ENCODE measurements at regions not wholly inside any gene's neighbourhood (a gene's known extent, or its start where the extent isn't known, plus 50 kb on each side); places are given as distances from the start of the nearest gene placed in this dataset.
"Not testable (repeated sequence)": the region's sequence is repeated elsewhere in the genome, so short reads cannot be mapped to it uniquely, and the experiment has no call there.

DNA sequence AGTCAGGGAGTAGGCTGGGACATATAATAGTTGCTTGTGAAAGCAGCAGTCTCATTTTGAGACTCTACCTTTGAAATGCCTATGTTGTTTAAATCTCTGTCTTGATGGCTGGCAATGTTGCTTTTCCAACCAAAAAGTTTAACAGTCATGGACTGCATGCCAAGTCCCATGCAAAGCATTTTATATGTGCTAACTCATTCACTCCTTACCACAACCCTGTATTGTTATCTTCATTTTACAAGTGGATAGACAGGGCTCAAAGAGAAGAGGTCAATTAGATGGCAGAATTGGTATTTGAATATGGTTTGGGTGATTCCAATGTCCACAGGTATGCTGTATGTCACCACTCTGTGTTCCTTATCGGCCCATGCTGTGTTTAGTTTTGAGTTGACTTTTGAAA, 331.4 kb upstream of the USP24 start:
- no peak for DNase-seq

DNA sequence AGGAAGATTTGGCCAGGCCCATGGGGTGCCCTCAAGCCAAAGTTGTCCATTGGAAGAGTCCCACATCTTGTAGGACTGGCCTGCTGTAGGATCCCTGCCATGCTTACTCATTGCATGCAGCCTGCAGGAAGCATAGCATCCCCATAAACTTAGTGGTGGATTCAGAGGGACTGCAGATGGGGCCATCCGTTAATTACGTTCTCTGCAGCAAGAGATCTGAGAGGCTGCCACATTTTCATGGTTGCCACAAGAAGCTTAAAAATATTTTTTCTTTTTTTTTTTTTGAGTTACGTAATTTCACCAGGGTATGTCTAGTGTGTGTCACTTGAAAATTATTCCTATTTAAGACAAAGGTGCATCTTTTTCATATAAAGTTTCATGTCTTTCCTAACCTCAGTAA, 329.7 kb upstream of the USP24 start:
- DNase-seq = no peak

DNA sequence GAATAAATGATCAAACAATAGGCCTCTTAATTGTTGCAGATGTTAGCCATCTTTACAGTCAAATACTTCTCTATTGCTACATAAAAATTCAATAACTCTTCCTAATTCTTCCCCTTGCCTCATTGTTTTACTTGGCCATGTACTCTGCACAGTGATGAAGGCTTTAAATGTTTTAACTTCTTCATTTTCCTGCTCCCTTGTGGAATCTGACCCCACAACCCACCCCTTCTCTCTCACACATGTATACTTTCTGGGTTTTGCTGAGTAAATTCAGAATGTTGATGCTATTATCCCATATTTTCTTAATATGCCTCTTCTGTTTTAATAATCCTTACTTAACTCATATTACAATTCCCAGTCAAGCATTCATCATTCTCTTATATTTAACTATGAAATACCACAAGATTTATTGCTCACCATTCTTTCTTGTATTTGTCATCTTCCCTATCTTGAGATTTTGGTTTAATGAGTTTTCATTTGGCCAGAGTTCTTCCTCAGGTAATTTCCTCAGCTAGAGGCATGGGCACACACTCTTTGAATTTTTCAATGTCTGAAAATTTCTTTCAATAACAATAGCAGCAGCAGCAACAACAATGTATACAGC, 327.8 kb upstream of the USP24 start:
- no peak for DNase-seq

DNA sequence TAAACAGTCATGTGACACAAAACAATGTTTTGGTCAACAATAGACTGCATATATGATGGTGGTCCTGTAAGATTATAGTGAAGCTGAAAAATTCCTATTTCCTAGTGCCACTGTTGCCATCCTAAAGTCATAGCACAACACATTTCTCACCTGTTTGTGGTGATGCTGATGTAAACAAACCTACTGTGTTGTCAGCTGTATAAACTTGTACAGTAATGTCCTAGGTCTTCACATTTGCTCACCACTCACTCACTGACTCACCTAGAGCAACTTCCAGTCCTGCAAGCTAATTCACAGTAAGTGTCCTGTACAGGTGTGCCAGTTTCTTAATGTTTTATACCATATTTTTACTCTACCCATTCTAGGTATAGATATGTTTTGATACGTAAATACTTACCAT, 326.1 kb upstream of the USP24 start:
- no peak for DNase-seq

DNA sequence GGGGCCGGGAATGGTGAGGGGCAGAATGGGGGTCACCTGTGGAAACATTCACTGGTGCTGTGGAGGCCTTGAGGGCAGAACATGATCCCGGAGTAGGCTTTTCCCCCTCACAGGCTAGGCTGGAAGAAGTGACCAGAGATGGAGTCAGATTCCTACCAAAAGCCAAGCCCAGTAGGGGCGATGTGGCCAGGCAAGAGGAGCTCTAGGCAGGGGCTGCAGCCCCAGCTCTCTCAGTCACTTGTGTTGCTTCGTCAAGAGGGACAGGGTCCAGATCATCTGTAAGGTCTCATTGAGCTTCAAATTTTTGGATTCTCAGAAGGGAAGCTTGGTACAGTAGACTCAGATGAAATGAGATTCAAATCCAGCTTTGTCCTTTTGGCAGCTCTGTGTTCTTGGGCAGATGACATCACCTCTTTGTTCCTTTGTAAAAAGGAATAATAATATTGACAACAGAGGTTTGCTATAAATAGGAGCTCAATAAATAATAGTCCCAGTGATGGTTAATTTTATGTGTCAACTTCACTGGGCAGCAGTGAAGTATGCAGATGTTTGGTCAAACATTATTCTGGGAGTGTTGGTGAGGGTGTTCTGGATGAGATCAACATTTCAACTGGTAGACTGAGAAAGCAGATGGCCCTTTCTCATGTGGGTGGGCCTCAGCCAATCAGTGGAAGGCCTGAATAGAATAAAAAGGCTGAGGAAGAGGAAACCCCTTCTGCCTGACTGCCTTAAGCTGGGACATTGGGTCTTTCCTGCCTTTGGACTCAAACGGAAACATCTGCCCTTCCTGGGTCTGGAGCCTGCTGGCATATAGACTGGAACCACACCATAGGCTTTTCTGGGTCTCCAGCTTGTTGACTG, 324.7 kb upstream of the USP24 start:
- DNase-seq = no peak

DNA sequence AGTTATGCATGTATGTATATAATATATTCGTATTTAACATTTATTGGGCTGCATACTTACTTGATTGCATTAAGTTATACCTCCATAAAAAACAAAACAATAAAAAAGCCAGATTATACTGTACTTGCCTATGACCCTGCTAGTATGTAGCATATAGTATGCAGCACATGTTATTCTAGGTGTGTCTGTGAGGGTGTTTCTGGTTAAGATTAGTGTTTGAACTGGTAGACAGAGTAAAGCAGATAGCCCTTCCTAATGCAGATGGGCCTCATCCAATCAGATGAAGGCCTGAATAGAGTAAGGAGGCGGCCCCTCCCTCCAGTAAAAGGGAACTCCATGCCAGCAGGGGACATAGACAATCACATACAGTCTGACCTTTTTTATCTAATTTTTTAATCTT, 323.3 kb upstream of the USP24 start:
- no peak for DNase-seq

DNA sequence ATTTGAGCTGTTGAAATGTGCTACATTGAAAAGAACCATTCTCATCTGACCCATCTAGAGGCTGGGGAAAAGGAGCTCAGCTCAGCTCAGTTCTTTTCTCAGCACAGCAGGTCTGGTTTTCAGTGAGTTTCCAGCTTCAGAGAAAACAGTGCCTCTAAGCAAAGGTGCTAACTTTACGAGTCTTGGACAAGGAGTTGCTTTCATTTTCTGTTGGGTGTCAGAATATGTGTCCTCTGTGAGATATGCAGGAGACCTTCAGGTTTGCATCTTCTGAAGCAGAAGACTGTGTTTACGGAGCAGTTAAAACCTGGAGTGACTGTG, 321.3 kb upstream of the USP24 start:
- DNase-seq = no peak

DNA sequence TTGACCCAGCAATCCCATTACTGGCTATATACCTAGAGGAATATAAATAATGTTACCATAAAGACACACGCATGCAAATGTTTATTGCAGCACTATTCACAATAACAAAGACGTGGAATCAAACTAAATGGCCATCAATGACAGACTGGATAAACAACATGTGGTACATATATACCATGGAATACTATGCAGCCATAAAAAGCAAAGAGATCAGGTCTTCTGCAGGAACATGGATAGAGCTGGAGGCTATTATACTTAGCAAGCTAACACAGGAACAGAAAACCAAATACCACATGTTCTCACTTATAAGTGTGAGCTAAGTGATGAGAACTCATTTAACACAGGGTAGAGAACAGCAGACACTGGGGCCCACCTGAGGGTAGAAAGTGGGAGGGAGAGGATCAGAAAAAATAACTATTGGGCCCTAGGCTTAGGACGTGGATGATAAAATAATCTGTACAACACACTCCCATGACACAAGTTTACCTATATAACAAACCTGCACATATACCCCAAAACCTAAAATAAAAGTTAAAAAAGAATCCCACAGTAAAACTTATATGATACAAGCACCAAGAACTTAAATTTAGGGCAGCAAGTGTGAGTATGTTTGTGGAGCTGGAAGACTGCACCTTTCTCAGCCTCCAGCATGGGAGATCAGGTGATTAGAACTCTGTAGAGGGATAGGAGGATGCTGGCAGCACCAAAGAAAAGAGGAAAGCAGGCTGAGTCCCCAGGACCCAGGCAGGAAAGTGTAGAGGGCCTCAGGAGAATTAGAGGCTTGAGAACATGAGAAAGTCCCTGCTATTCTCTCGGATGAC, 320.8 kb upstream of the USP24 start:
- DNase-seq = no peak

DNA sequence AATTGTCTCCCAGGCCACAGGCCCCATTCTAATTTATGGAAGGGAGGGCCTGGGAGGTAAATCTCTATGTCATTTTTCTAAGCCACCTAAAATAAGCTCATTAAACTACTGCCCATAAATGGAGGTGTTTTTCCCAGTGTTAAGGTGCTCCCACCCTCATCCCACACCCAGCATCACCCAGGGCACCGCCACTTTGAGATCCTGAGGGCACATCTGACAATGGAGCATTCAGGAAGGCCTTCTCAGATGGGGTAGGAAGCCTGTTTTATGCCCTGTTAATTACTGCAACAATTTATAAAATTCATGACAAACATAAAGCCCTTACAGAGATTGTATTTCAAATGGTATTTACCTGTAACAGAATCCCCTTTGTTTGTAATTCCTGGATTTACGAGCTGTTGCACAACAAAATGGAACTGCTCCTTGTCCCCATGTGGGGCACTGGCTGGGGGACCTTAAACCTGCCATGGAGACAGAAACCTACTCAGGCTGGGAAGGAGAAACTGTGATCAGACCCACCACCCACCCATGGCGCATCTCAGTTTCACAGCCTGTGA, 319.5 kb upstream of the USP24 start:
- no peak for DNase-seq

DNA sequence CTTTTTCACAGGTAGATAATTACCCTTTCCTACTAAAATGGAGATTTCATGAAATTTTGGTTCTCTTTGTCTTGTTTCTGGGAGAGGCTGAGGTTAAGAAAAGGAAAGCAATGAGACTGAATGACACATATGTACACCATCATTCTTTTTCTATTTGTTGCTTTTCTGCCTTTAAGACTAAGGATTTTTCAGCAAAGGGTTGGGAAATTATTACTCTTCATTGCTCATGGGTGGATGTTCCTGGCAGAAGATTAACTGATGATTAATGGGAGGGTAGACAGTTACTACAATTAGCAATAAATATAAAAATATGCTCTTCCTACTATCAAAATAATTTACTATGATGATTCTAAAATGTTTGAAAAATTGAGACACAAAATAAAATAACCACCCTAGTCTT, 316.5 kb upstream of the USP24 start:
- no peak for DNase-seq

DNA sequence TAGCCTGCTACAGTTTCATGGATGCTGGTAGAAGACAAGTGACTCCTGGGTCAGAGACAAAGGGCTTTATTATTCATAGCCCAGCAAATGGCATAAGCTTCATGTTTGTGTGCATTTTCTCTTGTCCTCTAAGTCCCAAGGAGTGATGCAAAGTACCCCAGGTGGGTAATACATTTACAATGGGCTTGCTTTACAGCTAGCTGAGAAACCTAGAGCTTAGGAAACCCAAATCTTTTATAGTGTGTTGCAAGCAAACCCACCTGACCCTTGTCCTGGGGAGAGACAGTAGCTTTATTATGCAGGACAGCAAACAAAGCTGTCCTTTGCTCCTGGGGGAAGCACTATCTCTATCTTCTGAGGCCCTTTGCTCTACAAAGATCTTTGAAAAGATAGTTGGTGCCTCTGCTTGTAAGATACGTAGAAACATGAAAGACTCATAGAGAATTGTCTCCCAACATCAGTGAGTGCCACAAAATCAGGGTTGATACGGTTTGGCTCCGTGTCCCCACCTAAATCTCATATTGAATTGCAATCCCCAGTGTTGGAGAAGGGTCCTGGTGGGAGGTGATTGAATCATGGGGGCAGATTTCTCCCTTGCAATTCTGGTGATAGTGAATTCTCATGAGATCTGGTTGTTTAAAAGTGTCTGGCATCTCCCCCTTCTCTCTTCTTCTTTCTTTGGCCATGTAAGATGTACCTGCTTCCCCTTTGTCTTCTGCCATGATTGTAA, 315.8 kb upstream of the USP24 start:
- no peak for DNase-seq

DNA sequence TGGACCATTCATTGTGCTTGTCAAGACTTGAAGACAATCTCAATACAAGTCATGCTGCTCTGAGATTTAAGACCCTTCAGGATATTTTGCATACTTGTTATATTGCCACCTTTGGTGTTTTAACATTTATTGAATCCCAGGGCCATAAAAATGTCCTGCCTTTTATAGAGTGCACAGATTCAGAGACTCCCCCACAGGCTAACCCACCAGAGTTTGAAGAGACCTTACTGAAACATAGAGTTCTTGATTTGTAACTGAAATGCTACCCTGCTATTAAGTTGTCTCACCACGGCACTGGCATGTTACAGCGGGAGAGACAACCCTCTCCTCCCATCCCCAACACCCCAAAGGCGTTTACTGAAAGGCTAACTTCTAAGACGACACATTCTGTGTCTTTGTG, 313.9 kb upstream of the USP24 start:
- no peak for DNase-seq

DNA sequence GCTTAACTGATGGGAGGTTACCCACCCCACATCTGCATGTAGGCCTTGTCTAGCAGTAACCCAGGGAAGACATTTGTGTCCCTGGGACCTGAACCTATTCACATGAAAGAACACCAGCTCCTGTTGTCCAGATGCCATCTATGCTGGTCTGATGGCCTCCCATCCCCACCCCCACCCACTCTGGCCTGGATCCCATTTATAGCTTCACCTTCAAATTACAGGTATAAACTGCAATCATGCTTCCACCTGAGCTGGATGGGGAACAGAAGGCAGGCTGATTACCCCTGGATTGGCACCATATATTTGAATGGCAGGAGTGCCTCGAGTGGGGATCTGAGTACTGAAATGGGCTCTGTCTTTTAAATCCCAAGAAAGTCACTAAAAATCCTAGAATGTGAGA, 312.7 kb upstream of the USP24 start:
- no peak for DNase-seq

DNA sequence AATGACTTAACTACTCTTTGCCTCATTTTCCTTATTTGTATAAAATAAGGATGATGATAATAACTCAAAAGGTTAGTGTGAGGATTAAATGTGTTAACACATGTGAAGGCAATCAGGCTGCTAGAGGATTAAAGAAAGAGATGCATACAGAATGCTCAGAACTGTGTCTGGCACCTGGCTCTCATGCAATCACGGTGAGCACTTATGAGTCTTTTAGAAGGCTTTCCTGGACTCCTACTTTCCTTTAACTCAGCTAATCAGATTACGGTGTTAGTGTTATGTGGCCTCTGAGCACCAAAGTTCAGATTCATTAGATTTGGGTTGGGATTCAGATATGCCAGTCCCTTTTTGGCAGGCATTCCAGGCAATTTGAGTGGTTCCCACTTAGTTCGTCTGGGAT, 311.6 kb upstream of the USP24 start:
- DNase-seq = no peak

DNA sequence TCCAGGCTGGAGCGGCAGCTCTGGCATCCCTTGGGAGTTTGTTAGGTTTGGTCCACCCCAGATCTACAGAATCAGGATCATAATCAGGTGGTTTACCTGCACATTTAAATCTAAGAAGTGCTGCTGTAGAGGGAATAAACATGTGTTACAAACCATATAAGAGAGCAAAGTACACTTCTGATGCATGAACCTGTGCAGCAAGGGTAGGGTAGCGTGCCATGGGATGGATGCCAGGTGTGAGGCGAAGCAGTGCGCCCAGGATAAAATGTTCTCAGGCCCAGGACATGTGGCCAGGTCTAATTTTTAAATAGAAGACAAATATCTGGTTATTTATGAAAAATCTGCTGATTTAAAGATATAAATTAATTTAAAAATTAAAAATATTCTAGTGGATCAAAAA, 308.8 kb upstream of the USP24 start:
- DNase-seq = no peak

DNA sequence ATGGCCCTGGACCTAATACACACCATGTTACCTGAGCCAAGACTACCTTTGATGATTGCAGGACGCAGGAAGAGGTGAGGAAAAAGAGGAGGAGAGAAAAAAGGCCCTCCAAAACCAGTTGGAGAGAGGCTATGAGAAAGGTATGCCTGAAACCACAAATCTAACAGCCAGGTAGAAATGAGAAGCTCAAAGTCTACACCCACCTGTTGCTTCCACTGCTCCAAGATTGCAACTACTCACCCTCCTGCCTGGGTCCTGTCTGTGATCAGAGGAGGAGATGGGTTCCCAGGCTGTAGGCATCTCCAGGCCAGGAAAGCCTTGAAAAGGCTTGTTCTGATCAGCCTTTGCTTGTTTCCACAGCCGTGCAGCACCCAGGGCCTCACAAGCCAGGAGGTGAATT, 307.8 kb upstream of the USP24 start:
- DNase-seq = no peak

DNA sequence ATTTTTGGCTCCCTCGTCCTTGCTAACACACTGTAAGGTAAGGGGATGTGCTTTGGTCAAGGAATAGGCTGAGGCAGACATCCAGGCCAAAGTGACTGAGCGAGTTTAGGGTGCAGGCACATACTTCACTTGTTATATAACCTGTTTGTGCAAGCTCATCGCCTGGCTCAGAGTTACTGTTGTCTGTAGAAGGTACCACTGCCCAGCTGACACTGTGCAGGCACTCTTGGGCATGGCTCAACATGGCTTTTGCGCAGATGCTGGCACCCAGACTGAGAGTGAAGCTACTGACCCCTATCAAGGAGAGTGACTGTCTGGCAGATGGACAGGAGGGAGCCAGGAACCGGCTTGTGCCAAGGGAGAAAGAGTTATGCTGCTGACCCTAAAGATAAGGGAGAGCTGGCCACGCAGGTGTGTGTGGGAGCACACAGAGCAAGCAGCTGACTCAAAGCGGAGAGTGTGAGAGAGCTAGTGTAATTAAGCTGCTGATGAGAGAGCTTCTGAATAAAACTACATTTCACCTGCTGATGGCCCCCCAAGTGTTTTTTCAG, 307.3 kb upstream of the USP24 start:
- DNase-seq = no peak

DNA sequence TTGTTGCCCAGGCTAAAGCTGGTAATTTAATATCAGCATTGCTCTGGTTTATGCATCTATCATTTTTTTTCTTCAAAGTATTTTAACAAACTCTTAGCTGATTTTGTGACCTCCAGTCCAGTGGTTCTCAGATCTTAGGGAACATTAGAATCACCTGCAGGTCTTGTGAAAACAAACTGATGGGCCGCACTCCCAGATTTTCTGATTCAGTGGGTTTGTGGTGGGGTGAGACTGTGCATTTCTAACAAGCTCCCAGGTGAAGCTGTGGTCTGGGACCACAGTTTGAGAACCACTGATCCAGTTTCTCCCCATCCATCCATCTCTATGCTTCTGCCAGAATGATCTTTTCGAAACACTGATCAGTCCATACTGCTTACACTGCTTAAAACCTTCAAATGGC, 305.7 kb upstream of the USP24 start:
- no peak for DNase-seq

DNA sequence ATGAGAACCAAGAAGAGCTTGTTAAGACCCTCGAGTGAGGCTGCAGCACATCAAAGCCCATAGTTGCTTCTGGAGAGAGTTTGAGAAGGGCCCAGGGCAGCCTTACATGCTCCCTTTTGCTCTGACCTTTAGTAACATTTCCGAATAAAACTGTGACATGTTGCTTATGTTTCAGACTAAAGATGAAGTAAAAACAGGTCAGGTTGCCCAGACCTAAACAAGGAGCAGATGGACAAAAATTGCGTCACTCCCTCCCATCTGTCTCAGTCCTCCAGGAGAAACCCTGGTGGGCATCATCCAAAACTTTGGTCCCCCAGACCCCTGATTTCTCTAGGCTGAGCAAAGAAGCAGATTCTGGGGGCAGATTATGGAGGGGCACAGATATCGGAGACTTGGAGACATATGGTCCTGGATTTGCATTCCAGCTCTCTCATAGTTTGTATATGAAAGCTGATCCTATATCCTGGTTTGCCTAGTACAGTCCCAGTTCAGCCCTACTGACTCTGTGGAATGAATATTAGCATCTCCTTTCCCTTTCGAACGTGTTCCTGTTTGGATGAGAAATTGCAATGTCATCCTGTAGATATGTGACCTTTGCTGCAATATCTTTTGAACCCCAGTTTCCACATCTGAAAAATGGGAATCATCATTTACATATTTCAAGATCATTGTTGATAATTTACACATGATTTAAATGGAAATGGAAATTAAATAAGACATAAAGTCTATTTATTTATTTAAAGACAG, 304.9 kb upstream of the USP24 start:
- no peak for DNase-seq

DNA sequence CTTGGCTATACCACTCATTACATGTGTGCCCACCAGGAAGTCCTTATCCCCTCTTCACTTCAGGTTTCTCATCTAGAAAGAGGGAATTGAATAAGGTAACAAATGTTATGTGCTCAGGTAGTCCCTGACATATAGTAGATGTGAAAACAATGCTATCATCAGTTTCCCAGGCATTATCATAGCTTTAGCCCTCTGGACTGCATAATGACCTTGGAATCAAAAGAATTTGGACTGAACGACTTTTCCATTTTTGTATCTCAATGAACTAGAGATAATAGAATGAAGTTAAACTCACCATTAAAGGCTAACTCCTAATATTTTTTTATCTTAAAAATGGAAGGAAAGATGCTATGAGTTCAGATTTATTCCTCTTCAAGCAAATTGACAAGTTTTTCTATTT, 304.1 kb upstream of the USP24 start:
- no peak for DNase-seq

DNA sequence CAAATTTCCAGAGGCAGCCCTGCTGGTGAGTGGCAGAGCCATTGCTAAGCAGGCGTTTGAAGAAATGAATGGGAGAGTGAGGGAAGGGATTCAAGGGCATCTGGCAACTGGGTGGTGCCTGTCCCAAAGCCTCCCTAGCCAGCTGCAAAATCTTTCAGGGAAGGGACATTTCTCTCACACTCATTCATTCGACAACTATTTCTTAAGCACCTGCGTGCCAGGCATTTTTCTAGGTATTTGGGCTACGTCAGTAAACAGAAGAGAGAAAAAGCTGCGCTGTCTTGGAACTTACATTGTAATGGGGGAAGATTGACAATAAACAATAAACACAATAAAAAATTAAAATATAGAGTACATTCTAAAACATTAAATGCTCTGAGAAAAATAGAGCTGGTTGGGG, 301.9 kb upstream of the USP24 start:
- no peak for DNase-seq

DNA sequence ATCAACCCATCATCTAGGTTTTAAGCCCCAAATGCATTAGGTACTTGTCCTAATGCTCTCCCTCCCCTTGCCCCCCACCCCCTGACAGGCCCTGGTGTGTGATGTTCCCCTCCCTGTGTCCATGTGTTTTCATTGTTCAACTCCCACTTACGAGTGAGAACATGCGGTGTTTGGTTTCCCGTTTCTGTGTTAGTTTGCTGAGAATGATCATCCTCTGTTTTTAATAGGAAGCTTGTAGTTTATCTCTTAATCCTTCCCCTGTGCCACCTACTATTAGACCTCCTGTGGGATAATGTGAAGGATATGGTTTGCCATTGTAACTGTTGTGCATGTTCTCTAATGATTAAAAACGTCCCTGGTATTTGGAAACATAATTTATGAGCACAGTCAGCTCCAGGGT, 299.4 kb upstream of the USP24 start:
- DNase-seq = not testable (repeated sequence)
